K562 (cell line): ENCODE measurements at regions not wholly inside any gene's neighbourhood (a gene's known extent, or its start where the extent isn't known, plus 50 kb on each side); places are given as distances from the start of the nearest gene placed in this dataset.

Experiments
- ATAC-seq: fragments of 200-7000 bp; cut with Tn5 transposase; 3 replicates; pipeline ENCODE4 v1.9.1; 2020; ENCODE audit warnings: moderate library complexity
- BruUV-seq: library from RNA; stranded (reverse); fragments of 400-500 nt; replicated peaks from 2 replicates; lab custom pipeline; 2021; lab: Mats Ljungman, UMichigan
- CTCF ChIA-PET: fragments of 300-600 bp; formaldehyde crosslinking; extraction: SDS; loops from one replicate; lab custom pipeline; 2021; ENCODE audit warnings: low intra/inter-chr PET ratio; lab: Yijun Ruan, JAX
- POLR2A ChIA-PET: fragments of 300-600, 350-650 bp; sonication (Branson Sonifier 250); formaldehyde crosslinking; extraction: SDS; loops from one replicate; lab custom pipeline; 2021; ENCODE audit warnings: antibody characterized with exemption, inconsistent platforms; lab: Yijun Ruan, JAX
- DNase-seq, 4 experiments: peaks; one replicate each; pipeline versions ENCODE4 v3.0.0 to v3.0.0-alpha.2; 2011 to 2018; ENCODE audit warnings: low spot score in 3 of 4, mixed read lengths in 3 of 4; ENCODE audit errors: extremely low read depth in 1 of 4
- FAIRE-seq: peaks from 2 replicates; lab custom pipeline; 2011; peaks lifted over from hg19 to GRCh38; lab: Jason Lieb, UNC
- H2AFZ ChIP-seq: 2 replicates; pipeline ENCODE4 v1.6.0; 2011; ENCODE audit warnings: low read depth, low read length, control low read depth, inconsistent platforms
- H3K27ac ChIP-seq: fragments of 200-600 bp; 3 replicates; pipeline ENCODE4 v1.8.0; 2011; ENCODE audit warnings: low read depth, mild to moderate bottlenecking, control low read depth, inconsistent platforms, low read length, moderate library complexity, mixed read lengths; ENCODE audit errors: extremely low read depth
- H3K27me3 ChIP-seq, 2 experiments: fragments of 300-600 bp in 1 of 2; 2 replicates in 1 of 2; 3 replicates in 1 of 2; pipeline versions ENCODE4 v1.6.0 to v1.8.0; 2011; ENCODE audit warnings: inconsistent platforms in 2 of 2, low read length in 2 of 2, mild to moderate bottlenecking in 1 of 2, mixed read lengths in 1 of 2, moderate library complexity in 1 of 2; ENCODE audit not compliant: control insufficient read depth in 2 of 2, insufficient read depth in 2 of 2
- H3K36me3 ChIP-seq: fragments of 300-600 bp; 3 replicates; pipeline ENCODE4 v1.8.0; 2011; ENCODE audit warnings: mild to moderate bottlenecking, low read length, inconsistent platforms; ENCODE audit not compliant: control insufficient read depth, insufficient read depth
- H3K4me1 ChIP-seq, 2 experiments: fragments of 200-600 bp in 1 of 2; replicated peaks in 1 of 2; 2 replicates in 1 of 2; 3 replicates in 1 of 2; pipeline versions ENCODE4 v1.5.1 to v1.8.0; 2011; ENCODE audit warnings: inconsistent platforms in 2 of 2, low read length in 2 of 2, mild to moderate bottlenecking in 1 of 2, mixed read lengths in 1 of 2, moderate library complexity in 1 of 2; ENCODE audit not compliant: control insufficient read depth in 2 of 2, insufficient read depth in 2 of 2
- H3K4me2 ChIP-seq: 2 replicates; pipeline ENCODE4 v1.6.1; 2011; ENCODE audit warnings: low read length, control low read depth, inconsistent platforms, mixed read lengths; ENCODE audit not compliant: insufficient read depth
- H3K4me3 ChIP-seq: fragments of 200-600 bp; sonication (generic), shearing (Covaris generic); 2 replicates; pipeline ENCODE4 v1.5.1; 2016; ENCODE audit warnings: control low read depth, inconsistent platforms
- H3K79me2 ChIP-seq: fragments of 200-600 bp; 3 replicates; pipeline ENCODE4 v1.8.0; 2011; ENCODE audit warnings: low read length, inconsistent platforms; ENCODE audit not compliant: control insufficient read depth, insufficient read depth
- H3K9ac ChIP-seq, 2 experiments: 2 replicates each; pipeline versions ENCODE4 v1.6.0 to v1.6.1; 2011; ENCODE audit warnings: low read depth in 2 of 2, low read length in 2 of 2, control low read depth in 1 of 2, inconsistent platforms in 1 of 2, mild to moderate bottlenecking in 1 of 2, mixed read lengths in 1 of 2; ENCODE audit not compliant: insufficient read depth in 1 of 2
- H3K9me1 ChIP-seq: one replicate; pipeline ENCODE4 v1.6.0; 2011; ENCODE audit warnings: inconsistent platforms, mild to moderate bottlenecking, low read length, moderate library complexity; ENCODE audit not compliant: control insufficient read depth, insufficient read depth
- H3K9me3 ChIP-seq: replicated peaks from 2 replicates; pipeline ENCODE4 v1.5.1; 2011; ENCODE audit warnings: low read depth, low read length, inconsistent platforms; ENCODE audit not compliant: control insufficient read depth, insufficient read depth
- H4K20me1 ChIP-seq: replicated peaks from 2 replicates; pipeline ENCODE4 v1.6.1; 2011; ENCODE audit warnings: low read length, inconsistent platforms, mixed read lengths; ENCODE audit not compliant: control insufficient read depth, insufficient read depth
- ATF3 ChIP-seq, 2 experiments: fragments of 450-650 bp in 1 of 2; sonication (generic) in 1 of 2; formaldehyde crosslinking in 1 of 2; IDR thresholded peaks in 1 of 2; conservative IDR thresholded peaks in 1 of 2; 2 replicates each; pipeline versions ENCODE4 v1.6.1 to v1.8.1; 2016 to 2023; ENCODE audit warnings: mild to moderate bottlenecking in 2 of 2, moderate library complexity in 2 of 2, inconsistent platforms in 1 of 2, missing genetic modification reagents in 1 of 2
- E4F1 ChIP-seq: fragments of 250-450 bp; sonication (Bioruptor Pico); IDR thresholded peaks from 2 replicates; pipeline ENCODE4 v1.5.0; 2021; ENCODE audit warnings: mild to moderate bottlenecking, borderline replicate concordance
- ELF1 ChIP-seq: fragments of 200-800 bp; sonication (Bioruptor generic); IDR thresholded peaks from 2 replicates; pipeline ENCODE4 v1.6.1; 2016; ENCODE audit warnings: missing genetic modification characterization, missing compliant biosample characterization
- ESRRB ChIP-seq: fragments of 250-450 bp; sonication (Bioruptor Pico); IDR thresholded peaks from 2 replicates; pipeline ENCODE4 v1.5.0; 2020; ENCODE audit warnings: mild to moderate bottlenecking, moderate library complexity, borderline replicate concordance
- GABPB1 ChIP-seq: sonication (generic); formaldehyde crosslinking; IDR thresholded peaks from 2 replicates; pipeline ENCODE4 v1.8.0; 2022; ENCODE audit warnings: mild to moderate bottlenecking, missing genetic modification reagents
- HNRNPH1 ChIP-seq: fragments of 200-400 bp; formaldehyde crosslinking; optimal IDR thresholded peaks from 2 replicates; pipeline ENCODE3; 2017; ENCODE audit warnings: low read depth, mild to moderate bottlenecking, low read length, moderate library complexity
- HNRNPK ChIP-seq: fragments of 200-400 bp; formaldehyde crosslinking; IDR thresholded peaks from one replicate; pipeline ENCODE4 v1.6.1; 2018; ENCODE audit warnings: mild to moderate bottlenecking, low read depth, low read length; ENCODE audit not compliant: poor library complexity, severe bottlenecking
- KLF10 ChIP-seq: fragments of 250-450 bp; sonication (Bioruptor Pico); IDR thresholded peaks from 2 replicates; pipeline ENCODE4 v1.6.1; 2021; ENCODE audit warnings: matching md5 sums
- MTA3 ChIP-seq: fragments of 450-650 bp; formaldehyde crosslinking; IDR thresholded peaks from 2 replicates; pipeline ENCODE4 v1.6.1; 2017; ENCODE audit warnings: mild to moderate bottlenecking, borderline replicate concordance
- MXD1 ChIP-seq: fragments of 250-450 bp; sonication (Bioruptor Pico); IDR thresholded peaks from 2 replicates; pipeline ENCODE4 v1.8.0; 2021; ENCODE audit warnings: borderline replicate concordance, mild to moderate bottlenecking, moderate library complexity; ENCODE audit not compliant: poor library complexity, severe bottlenecking
- NFE2L1 ChIP-seq: fragments of 450-650 bp; IDR thresholded peaks from 2 replicates; pipeline ENCODE4 v1.6.1; 2016; ENCODE audit warnings: missing genetic modification characterization, low read depth, mild to moderate bottlenecking, missing compliant biosample characterization, moderate library complexity, borderline replicate concordance
- NR4A1 ChIP-seq, 2 experiments: fragments of 250-450 bp in 1 of 2; fragments of 450-650 bp in 1 of 2; sonication (Bioruptor Pico) in 1 of 2; IDR thresholded peaks; 2 replicates each; pipeline versions ENCODE4 v1.4.0 to v1.6.1; 2016 to 2020; ENCODE audit warnings: mild to moderate bottlenecking in 2 of 2, missing compliant biosample characterization in 1 of 2, missing genetic modification characterization in 1 of 2, moderate library complexity in 1 of 2
- SIX5 ChIP-seq, 2 experiments: IDR thresholded peaks; 2 replicates each; pipeline ENCODE4 v1.6.1; 2011; ENCODE audit warnings: low read length in 2 of 2, borderline replicate concordance in 1 of 2, low read depth in 1 of 2, mild to moderate bottlenecking in 1 of 2, moderate library complexity in 1 of 2; ENCODE audit not compliant: insufficient read depth in 1 of 2
- TCF7L2 ChIP-seq: fragments of 150-350 bp; IDR thresholded peaks from 2 replicates; pipeline ENCODE4 v1.6.1; 2016; ENCODE audit warnings: low read depth, mild to moderate bottlenecking, low read length, moderate library complexity
- ZBTB8A ChIP-seq: fragments of 450-650 bp; IDR thresholded peaks from 2 replicates; pipeline ENCODE4 v1.6.1; 2018; ENCODE audit warnings: mild to moderate bottlenecking, moderate library complexity; ENCODE audit not compliant: partially characterized antibody
- ZSCAN29 ChIP-seq: fragments of 450-650 bp; IDR thresholded peaks from 2 replicates; pipeline ENCODE4 v1.6.1; 2017
- WGBS: fragments of 100-300 bp; shearing (Covaris generic); methylation state at CpG from one replicate; pipeline ENCODE4 v1.1.6; 2016; ENCODE audit warnings: low coverage, mixed read lengths; ENCODE audit not compliant: insufficient coverage; ENCODE audit errors: missing lambda C conversion rate; 5-methylcytosine and 5-hydroxymethylcytosine counted together
- in situ Hi-C: fragments of 300-500 bp; cut with MboI; formaldehyde crosslinking; loops from 4 replicates; pipeline ENCODE4 v1.15.0; 2018; ENCODE audit warnings: inconsistent platforms, mixed read lengths
- intact Hi-C: fragments of 100-400 bp; cut with micrococcal nuclease; formaldehyde crosslinking; loops from 2 replicates; pipeline ENCODE4 v1.14.2; 2022

GRCh38 chr21:38956521-38956855 is 150.8 kb downstream of the ETS2 start:
- Histone ChIP-seq H2AFZ (no peak overlapping the region), H3K9me1 (no peaks in the 10 kb centered on the region), H3K79me2 (no peaks in the 10 kb centered on the region), H3K9ac (no peak overlapping the region), H3K9me3 (no peaks in the 10 kb centered on the region), H4K20me1 (no peaks in the 10 kb centered on the region), H3K36me3 (no peaks in the 10 kb centered on the region), H3K4me3 (no peak overlapping the region), H3K4me1 (peaks cover 3 to 49% of the 10 kb centered on the region in 2 experiments; a peak in 4 of 5 replicates), H3K27me3 (peaks cover 0 to 14% of the 10 kb centered on the region in 2 experiments; a peak in 2 of 5 replicates), H3K4me2 (peak overlapping the region; percentile 13; the same call in 1 of the 2 replicates)
- no TSS peak for BruUV-seq
- intact Hi-C loops (no loop called here), in situ Hi-C loops (no loop called here)
- FAIRE-seq (no peak), ATAC-seq (peak; percentile 36), DNase-seq (no peak)
- POLR2A ChIA-PET = interaction anchor here (1.1 to 3.0 kb wide), 2 partner anchors 10 to 11 kb away, joined by 3 to 9 read pairs; no protein-coding TSS in a partner anchor
- TF ChIP-seq E4F1 (CRISPR knock-in tag) (no peak), NR4A1 (CRISPR knock-in tag; IDR thresholded peaks at IDR 0.05) (no peak), NR4A1 (tag; IDR thresholded peaks at IDR 0.05) (no peak), ATF3 (IDR thresholded peaks at IDR 0.05) (no peak), ATF3 (CRISPR knock-in tag; conservative IDR thresholded peaks at IDR 0.05) (no peak), NFE2L1 (no peak), TCF7L2 (no peak), HNRNPK (no peak), KLF10 (CRISPR knock-in tag) (no peak), HNRNPH1 (no peak), ELF1 (tag) (no peak), MTA3 (no peak), MXD1 (no peak), ESRRB (no peak), SIX5 (IDR thresholded peaks at IDR 0.05; ENCODE audit: borderline replicate concordance in 1 of 2, insufficient read depth in 1 of 2, low read depth in 1 of 2, low read length in 2 of 2) (no peak), ZSCAN29 (no peak), ZBTB8A (no peak), GABPB1 (CRISPR knock-in tag) (no peak)
- TF ChIP-seq, all 486 proteins: peak for 0
- CTCF ChIA-PET = no interaction called here
- no peak overlapping the region for H3K27ac ChIP-seq
- 7% methylated on average over 5 of the region's 5 CpGs for WGBS
